GM19397 (cell line): ENCODE measurements at regions not wholly inside any gene's neighbourhood (a gene's known extent, or its start where the extent isn't known, plus 50 kb on each side); places are given as distances from the start of the nearest gene placed in this dataset.
"Not testable (repeated sequence)": the region's sequence is repeated elsewhere in the genome, so short reads cannot be mapped to it uniquely, and the experiment has no call there.

Source experiments
- ATAC-seq: cut with Tn5 transposase; IDR thresholded peaks from one replicate; pipeline ENCODE4 v1.9.1; 2021; ENCODE audit warnings: mild to moderate bottlenecking, moderate library complexity; ENCODE audit not compliant: unreplicated experiment

DNA sequence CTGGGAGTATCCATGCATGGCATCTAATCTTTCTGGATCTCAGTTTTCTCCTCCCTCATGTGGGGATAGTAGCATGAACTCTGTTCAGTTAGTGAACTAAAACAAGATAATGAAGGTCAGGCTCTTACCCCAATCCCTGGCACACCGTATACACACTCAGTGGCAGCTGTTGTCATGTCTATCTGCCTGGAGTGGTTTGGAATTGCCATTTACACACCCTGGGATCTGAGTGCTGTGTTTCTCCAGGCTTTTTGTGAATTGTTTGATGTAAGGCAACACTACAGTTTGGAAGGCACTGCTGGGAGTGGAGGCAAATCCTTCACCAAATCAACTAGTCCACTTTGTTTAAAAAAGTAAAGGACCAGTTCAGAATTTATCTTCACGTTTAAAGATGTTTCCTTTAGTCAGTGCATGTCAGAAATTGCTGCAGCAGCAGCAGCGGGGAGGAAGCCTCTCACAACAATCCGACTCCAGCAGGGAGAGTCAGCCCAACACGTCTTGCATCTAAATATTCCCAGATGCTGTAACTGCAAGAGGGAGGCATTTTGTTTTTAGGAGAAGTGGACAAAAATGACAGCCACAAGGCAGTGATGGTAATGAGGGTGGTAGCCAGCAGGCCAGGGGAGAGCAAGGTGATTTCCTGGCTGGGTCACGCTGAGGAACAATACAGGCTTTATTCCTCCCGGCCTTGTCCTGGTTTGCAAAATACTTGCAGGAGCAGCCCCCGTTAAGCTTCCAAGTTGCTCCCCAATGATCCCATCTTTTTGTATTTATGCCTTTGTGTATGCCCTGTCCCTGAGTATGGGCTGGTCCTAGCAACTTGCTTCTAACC, 128.5 kb upstream of the LRIG1 start:
- ATAC-seq = no peak

DNA sequence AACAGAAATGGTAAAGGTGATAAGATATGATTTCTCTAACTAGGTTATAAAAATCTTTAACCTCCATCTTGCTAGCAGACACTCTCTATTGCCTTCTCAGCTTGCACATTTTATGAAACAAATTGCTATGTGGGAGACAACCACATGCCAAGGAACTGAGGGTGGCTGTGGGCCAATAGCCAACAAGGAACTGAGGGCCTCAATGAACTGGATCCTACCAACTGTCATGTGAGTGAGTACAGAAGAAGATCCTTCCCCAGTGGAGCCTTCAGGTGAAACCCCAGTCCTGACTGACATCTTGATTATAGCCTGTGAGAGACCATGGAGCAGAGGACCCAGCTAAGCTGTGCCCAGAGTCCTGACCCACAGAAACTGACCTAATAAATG, 129.2 kb upstream of the LRIG1 start:
- no peak for ATAC-seq

DNA sequence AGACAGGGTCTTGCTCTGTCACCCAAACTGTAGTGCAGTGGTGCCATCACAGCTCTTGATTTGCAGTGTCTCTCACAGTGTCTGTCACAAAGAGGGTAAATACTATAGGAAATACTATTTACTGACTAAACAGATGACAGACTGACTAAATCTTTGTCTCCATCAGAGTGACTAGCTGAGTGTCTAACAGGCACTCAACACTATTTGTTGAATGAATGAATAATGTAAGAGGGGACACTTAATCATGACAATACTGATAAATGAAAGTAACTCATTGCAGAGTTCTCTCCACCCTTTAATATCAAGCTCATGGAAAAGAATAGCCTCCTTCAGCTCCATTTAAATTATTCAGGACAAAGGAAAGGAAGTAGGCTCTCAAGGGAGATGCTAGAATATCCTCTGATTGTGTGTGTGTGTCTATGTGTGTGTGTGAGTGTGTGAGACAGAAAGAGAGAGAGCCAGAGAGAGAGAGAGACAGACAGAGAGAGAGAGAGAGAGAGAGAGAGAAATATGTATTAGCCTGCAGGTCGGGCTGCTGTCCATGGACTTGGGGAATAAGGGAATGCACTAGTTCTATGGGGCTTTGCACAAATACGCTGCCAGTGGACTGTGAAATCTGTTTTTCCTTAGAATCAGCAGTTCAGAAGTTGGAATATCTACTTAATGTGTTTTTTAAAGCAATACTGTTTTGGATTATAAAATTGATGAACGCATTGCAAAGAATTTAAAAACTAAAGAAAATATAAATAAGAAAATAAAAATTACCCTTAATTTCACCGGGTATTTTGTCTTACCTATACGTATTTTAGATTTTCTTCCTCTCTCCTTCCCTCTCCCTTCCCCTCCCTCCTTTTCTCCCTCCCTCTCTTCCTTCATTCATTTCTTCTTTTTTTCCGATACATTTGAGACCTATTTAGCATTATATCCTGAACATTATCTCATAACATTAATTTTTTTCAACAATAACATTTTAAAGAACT, 132.9 kb upstream of the LRIG1 start:
- no peak for ATAC-seq

DNA sequence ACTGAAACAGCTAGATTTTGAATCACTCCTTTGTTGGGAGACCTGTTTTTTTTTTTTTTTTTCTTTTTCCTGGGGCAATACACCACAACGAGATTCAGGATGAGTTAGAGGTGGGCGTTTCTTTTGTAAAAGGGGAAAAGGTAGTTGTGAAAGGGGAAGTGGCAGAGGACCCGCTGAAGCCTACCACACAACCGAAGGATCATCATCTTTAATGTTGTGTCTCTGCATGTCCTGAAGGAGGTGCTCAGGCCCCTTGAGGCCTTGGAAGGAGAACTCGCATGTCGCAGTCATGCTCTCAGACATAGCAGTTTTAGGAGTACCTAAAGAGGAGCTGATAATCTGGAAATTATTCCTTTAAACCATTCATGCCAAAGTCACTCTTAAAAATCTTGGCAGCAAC, 137.9 kb upstream of the LRIG1 start:
- no peak for ATAC-seq

DNA sequence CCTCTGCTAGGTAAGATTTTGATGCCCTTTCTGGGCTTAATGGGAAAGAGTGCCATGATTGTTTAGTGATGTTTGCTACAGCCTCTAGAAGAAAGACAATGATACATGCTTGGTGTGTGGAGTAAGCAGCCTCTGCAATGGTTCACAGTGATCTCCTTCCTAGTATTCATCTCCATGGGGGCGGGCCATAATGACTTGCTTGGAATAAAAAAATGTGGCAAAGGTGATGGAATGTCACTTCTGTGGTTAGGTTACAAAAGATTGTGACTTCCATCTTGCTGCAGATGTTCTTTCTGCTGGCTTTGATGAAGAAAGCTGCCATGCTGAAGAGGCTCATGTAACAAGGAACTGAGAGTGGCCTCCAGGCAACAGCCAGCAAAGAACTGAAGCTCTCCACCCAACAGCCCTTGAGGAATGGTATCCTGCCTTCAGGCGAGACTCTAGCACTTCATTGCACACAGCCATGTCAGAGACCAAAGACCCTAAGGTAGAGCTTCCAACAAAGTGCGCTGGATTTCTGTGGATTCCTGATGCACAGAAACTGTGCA, 139.1 kb upstream of the LRIG1 start:
- ATAC-seq = no peak

DNA sequence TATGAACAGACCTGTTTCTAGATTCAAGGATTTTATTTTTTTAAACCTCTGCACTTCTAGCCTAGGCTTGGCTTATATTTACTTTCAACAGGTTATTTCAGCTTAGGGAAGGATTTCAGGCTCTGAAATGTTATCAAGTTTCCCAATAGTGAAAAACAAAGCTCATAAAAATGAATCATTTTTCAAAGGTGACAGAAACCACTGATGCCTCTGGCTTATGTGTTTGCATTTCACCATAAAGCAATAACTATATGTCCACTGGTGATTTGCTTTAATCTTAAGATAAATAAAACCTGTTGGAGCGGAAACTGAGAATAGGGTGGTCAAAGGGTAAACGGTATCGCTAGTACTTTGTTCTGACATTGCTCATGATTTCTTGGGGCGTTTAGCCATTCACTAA, 141.2 kb upstream of the LRIG1 start:
- ATAC-seq = no peak

DNA sequence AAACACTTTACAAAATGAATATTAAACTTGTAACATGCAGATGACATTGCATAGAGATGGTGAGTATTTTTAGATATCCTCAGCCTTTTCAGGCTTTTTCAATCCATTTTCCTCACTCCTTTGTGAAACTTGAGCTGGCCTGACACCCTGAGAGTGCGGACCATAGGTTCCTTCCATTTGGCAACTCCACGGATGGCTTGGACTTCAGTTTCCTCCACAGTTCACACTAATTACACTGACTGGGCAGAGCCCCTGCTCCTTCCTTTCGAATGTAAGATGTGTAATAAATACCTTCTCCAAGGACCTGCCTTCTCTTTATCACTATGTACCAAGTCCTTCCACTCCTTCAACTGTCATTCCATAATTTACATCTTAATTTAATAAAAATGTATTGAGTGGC, 141.7 kb upstream of the LRIG1 start:
- ATAC-seq = no peak

DNA sequence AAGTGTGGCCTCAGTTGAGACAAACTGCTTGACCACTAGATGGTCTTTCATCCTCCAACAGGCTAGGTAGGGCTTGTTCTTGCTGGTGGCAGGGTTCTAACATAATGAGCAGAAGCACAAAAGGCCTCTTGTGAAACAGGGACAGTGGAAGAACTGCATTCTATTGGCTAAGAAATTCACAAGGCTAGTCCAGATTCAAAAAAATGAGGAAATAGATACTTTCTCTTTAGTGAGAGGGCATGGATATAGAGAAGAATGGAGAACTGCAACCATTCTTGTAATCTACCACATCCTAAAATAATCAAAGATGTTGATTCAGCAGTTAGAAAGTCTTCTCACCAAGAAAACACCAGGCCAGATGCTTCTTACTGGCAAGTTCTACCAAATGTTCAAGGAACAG, 143.7 kb upstream of the LRIG1 start:
- no peak for ATAC-seq

DNA sequence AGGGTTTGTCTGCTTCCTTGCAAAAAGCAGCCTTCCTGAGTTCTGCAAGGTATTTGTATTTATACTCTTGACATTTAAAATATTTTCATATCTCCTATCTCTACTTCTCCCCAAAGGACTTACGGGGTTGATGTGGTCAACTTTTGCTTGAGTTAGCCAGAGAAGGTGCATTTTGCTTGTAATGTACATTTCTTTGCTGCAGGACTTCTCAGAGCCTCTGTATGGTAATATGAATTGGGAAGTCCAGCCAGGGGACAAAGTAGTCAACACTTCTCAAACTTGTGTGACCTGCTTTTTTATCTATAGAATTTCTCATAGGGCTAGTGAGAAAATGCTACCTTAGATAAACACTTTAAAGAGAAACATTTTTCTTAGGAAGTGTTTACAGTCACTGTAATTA, 148.2 kb upstream of the LRIG1 start:
- ATAC-seq = no peak

DNA sequence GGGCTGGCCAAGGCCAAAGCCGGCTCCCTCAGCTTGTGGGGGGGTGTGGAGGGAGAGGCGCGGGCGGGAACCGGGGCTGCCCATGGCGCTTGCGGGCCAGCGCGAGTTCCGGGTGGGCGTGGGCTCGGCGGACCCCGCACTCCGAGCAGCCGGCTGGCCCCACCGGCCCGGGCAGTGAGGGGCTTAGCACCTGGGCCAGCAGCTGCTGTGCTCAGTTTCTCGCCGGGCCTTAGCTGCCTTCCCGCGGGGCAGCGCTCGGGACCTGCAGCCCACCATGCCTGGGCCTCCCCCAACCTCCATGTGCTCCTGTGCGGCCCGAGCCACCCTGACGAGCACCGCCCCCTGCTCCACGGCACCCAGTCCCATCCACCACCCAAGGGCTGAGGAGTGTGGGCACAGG, 150.7 kb upstream of the LRIG1 start:
- not testable (repeated sequence) for ATAC-seq

DNA sequence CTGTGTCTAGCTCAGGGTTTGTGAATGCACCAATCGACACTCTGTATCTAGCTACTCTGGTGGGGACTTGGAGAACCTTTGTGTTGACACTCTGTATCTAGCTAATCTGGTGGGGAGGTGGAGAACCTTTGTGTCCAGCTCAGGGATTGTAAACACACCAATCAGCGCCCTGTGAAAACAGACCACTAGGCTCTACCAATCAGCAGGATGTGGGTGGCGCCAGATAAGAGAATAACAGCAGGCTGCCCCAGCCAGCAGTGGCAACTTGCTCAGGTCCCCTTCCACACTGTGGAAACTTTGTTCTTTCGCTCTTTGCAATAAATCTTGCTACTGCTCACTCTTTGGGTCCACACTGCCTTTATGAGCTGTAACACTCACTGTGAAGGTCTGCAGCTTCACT, 151.3 kb upstream of the LRIG1 start:
- ATAC-seq = not testable (repeated sequence)

DNA sequence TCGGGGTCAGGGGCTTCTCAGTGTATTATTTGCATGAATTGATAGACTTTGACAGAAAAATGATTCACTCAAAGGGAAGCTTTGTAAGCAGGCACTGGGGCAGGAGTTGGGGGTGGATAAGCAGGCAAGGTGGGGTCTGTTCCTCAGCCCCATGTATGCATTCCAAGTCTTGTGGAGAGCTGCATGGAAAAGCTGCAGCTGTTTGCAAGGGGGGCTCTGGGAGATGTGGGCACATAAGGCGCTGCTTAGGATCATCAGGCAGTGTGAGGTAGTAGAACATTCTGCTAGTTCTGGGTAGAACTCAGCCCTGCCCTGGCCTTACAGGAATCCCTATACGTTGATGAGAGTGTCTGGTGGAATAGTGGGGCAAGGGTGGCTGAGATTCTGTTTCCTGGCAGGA, 154.2 kb upstream of the LRIG1 start:
- no peak for ATAC-seq

DNA sequence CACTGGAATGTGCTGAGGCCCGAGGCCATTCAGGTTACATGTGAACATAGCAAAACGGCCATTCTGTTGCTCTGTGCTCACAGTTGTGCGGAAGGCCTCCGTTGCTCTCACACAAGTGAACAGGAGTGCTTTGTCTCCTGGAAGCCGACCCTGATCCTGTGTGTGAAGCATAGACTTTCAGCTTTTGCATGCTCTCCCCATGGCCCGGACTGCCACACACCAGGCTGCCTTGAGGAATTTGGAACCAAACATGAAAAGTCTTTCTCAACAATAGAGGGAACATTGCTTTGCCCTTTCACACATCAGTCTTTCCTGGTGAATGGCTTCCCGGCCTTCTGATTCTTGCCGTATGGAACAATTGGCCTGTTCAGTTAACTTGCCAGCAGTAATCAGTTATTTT, 154.8 kb upstream of the LRIG1 start:
- ATAC-seq = no peak

DNA sequence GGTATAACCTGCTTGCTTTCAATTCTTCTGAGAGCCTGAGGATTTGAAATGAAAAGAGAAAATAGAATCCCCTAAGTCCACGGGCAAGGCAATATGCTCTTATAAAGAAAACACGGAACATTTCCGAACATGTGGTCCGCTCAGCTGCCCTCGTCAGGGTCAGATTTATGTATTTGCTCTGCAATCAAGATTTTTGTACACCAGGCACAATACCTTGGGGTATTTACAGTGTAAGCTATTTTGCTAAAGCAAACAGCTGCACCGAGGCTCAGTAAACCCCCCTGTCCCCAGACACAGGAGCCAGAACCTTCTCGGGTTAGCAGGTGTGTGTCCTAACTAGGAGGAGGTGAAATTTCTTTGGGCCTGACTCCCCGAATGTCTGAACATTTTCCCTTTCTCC, 155.8 kb upstream of the LRIG1 start:
- ATAC-seq = no peak

DNA sequence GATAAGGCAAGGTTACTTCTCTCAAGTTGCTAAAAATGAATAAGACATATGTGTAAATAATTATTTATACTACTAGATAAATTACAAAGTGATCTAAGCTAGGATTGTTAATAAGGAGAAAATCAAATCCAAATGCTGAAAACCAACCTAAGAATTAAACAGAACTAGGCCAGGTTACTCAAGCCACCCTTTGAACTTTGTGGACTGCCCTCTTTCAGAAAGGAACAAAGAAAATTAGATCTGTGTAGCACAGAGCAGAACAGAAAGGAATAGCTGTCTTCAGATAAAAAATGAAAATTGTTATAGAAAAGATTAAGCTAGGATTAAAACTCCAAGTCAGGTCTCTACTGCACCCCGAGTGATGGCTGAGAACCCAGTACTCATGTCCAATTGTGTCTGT, 158.2 kb upstream of the LRIG1 start:
- no peak for ATAC-seq

DNA sequence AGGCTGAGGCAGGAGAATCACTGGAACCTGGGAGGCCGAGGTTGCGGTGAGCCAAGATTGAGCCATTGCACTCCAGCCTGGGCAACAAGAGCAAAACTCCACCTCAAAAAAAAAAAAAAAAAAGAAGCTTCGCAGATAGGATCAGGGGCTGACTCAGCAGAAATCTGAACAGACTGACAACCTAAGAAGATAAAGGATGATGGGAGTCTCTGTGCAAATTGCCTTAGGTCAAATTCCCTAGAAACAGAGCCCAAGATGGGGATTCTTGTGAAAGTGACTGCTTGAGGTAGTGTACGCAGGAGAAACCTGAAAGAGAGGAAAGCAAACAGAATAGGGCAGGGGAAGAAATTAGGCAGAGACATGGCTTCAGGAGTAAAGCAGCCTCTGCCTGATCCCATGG, 160.8 kb upstream of the LRIG1 start:
- ATAC-seq = no peak

DNA sequence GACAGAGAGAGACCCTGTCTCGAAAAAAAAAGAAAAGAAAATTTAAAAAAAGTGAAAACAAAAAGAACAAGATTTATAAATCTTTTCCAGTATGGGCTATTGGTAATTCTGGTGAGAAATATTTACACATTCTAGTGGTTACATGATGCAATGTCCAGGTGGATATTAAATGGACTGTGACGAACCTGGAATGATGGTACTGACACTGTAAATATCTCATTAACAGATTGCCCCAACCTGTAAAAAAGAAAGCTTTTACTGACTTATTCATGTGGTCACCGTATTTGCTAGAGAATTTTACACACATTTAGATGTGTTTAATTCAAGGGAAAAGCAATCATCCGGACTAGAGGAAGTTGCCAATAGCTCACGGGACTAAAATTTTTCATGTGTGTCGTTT, 162.1 kb upstream of the LRIG1 start:
- no peak for ATAC-seq

DNA sequence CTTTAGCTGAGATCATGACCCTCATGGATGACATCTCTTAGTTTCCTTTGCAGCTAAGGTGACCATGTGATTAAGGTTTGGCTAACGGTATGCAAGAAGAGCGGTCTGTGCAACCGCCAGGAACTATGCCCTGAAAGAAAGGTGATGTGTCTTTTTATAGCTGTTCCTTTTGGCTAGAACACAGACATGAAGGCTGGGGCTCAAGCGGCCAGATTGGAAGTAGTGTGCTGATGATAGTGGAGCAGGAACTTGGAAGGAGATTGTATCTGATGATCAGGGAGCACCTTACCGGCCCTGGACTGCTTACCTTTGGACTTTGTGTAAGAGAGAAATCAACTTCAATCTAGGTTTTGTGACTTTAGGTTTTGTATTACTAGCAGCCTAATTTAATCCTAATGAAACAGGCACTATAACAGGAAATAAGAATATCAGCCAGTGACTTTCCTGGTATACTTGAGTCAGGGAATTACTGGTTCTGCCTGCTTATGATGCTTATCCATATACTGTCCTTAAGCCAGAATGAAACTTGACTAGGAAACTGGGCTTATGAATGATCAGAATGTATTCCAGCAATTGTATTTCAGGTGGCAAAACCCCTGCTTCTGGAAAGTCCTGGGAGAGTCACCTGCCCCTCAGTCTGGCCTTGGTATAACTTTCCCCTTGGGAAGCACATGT, 164.3 kb upstream of the LRIG1 start:
- no peak for ATAC-seq

DNA sequence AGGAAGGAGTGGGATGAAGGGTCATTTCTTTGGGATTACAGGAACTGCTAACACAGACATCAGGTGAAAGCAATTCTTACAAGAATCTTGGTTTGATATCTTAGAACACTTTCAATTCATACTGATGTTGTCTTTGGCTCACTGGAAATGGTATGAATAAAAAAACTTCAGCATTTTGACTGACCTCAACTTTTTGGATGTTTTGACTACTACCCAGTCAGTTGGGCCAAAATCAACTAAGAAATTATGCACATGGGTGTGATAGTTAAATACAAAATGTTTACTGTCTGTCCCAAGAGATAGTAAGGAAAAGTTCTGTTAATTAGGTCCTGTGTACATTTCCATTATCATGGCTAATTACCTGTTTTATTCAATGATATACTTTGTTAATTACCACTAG, 165.5 kb upstream of the LRIG1 start:
- no peak for ATAC-seq

DNA sequence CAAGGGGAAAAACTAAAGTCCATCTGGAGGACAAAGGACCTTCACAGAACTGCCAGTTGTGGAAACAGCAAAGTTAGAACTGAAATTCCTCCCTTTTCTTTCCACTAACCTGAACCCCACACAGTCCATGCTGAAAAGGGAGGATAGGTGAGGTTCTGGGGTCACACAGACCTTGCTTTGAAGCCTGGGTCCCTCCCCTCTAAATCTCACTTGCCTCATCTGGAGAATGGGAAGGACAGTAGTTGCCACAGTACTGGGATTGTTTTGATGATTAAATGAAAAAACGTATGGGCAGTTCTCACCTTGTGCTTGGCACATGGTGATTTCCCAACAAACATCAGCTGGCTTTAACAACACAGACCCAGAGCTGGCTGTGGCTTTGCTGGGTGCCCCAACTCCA, 166.4 kb upstream of the LRIG1 start:
- ATAC-seq = no peak

DNA sequence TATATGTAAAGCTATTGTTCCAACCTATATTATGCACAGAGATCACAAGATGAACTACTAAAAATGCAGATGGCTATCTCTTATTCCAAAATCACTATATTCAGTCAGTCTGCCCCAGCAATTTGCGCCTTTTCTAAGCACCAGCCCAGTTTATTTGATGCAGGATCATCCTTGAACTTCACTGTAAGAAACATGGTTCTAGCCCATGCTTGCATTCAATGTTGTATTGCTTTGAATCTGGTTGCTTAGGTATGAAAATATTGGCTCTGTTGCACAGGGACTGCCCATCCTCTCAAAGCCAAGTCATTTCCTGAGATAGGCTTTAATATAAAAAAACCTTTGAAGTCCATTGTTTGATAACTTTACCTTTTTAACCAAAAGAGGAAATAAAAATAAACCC, 170.5 kb upstream of the LRIG1 start:
- ATAC-seq = no peak
